CD4-positive, alpha-beta memory T cell (primary cell): ENCODE measurements at regions not wholly inside any gene's neighbourhood (a gene's known extent, or its start where the extent isn't known, plus 50 kb on each side); places are given as distances from the start of the nearest gene placed in this dataset.

Source experiments
- CTCF ChIA-PET: fragments of 350-600 bp; sonication (Branson Sonifier 250); formaldehyde crosslinking; loops from one replicate; lab custom pipeline; 2021; ENCODE audit warnings: inconsistent platforms; ENCODE audit not compliant: partially characterized antibody; lab: Charles Lee
- POLR2A ChIA-PET: fragments of 350-600 bp; sonication (Branson Sonifier 250); formaldehyde crosslinking; loops from one replicate; lab custom pipeline; 2021; ENCODE audit not compliant: partially characterized antibody; lab: Charles Lee
- DNase-seq, 5 donors: peaks; one replicate each; pipeline versions ENCODE4 v3.0.0 to v3.0.0-alpha.2; 2020 to 2022; ENCODE audit warnings: mixed read lengths in 1 of 5
- H3K27ac ChIP-seq: one replicate; pipeline ENCODE4 v1.7.0; 2013; ENCODE audit warnings: low read depth, low read length
- H3K27me3 ChIP-seq: 2 replicates; pipeline ENCODE4 v1.7.0; 2013; ENCODE audit warnings: mild to moderate bottlenecking, low read length, moderate library complexity; ENCODE audit not compliant: insufficient read depth
- H3K36me3 ChIP-seq: 2 replicates; pipeline ENCODE4 v1.7.0; 2013; ENCODE audit warnings: mild to moderate bottlenecking, low read length, moderate library complexity; ENCODE audit not compliant: insufficient read depth
- H3K4me1 ChIP-seq: 2 replicates; pipeline ENCODE4 v1.7.0; 2013; ENCODE audit warnings: mild to moderate bottlenecking, low read length, moderate library complexity; ENCODE audit not compliant: insufficient read depth
- H3K4me3 ChIP-seq, 2 donors: one replicate each; pipeline ENCODE4 v1.7.0; 2013; ENCODE audit warnings: low read length in 2 of 2, mild to moderate bottlenecking in 1 of 2
- H3K9me3 ChIP-seq, 2 donors: one replicate each; pipeline ENCODE4 v1.7.0; 2013; ENCODE audit warnings: low read length in 2 of 2, control low read depth in 1 of 2; ENCODE audit not compliant: control insufficient read depth in 1 of 2
- H3K27ac Mint-ChIP-seq, 7 donors: one replicate each; pipeline ENCODE4 v1.8.0; 2020 to 2021; ENCODE audit warnings: mixed read lengths in 7 of 7, mild to moderate bottlenecking in 6 of 7, inconsistent platforms in 3 of 7, moderate library complexity in 3 of 7
- H3K27me3 Mint-ChIP-seq, 2 donors: one replicate each; pipeline ENCODE4 v1.8.0; 2020 to 2021; ENCODE audit warnings: mixed read lengths in 2 of 2
- H3K36me3 Mint-ChIP-seq, 2 donors: one replicate each; pipeline ENCODE4 v1.8.0; 2020 to 2021; ENCODE audit warnings: mixed read lengths in 2 of 2, inconsistent platforms in 1 of 2, mild to moderate bottlenecking in 1 of 2
- H3K4me1 Mint-ChIP-seq, 4 donors: one replicate each; pipeline ENCODE4 v1.8.0; 2020 to 2021; ENCODE audit warnings: mixed read lengths in 4 of 4, mild to moderate bottlenecking in 1 of 4
- H3K4me3 Mint-ChIP-seq, 8 donors: one replicate each; pipeline ENCODE4 v1.8.0; 2020 to 2021; ENCODE audit warnings: mixed read lengths in 8 of 8, mild to moderate bottlenecking in 7 of 8, moderate library complexity in 6 of 8, inconsistent platforms in 3 of 8
- H3K9me3 Mint-ChIP-seq, 8 donors: one replicate each; pipeline ENCODE4 v1.8.0; 2020 to 2021; ENCODE audit warnings: mixed read lengths in 8 of 8, mild to moderate bottlenecking in 5 of 8, inconsistent platforms in 3 of 8, moderate library complexity in 1 of 8
- intact Hi-C: fragments of 100-400 bp; cut with micrococcal nuclease; formaldehyde crosslinking; loops from one replicate; pipeline ENCODE4 v1.15.1; 2023

DNA sequence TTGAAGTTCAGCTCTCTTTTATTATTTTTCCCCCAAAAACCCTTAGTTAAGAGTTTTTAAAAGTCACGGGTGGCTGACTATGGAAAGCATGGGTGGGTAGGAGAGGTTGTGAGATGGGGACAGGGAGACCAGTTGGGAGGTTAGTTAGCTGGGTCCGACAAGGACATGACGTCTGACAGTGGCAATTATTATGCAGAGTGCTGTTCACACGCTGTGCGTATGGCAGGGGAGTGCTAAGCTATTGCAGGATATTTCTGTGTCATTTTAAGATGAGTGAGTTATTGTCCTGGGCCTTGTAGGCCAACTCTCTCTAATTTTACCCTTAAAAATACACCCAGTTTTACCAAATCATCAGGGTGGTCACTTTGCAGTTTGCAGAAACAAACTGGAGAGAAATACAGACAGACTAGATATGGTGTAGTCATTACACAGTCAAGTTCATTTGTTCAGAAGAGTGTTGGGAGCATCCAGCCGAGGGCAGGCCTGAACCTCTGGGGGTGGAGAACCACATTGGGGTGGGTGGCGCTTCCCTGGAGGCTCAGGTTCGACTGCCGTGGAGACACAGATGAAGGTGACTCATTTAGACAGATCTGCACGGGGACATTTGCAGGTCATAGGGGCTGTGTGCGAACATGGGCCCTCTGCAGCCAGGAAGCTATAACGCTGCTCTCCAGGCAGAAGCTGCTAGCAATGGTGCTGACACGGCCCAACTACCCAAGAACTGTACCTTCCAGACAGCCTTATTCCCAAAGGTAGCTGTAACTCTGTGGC lies 307.6 kb downstream of the QKI start:
- Histone ChIP-seq H3K4me1 (no peaks in the 10 kb centered on the region), H3K27me3 (no peaks in the 10 kb centered on the region), H3K4me3 (no peak overlapping the region), H3K27ac (no peak overlapping the region), H3K9me3 (no peaks in the 10 kb centered on the region), H3K36me3 (no peaks in the 10 kb centered on the region)
- DNase-seq = no peak
- no peak overlapping the region for H3K27ac Mint-ChIP-seq
- ChIA-PET POLR2A (no interaction called here), CTCF (no interaction called here)
- H3K9me3 Mint-ChIP-seq = no peaks in the 10 kb centered on the region
- H3K4me1 Mint-ChIP-seq = peaks cover 0 to under 1% (median 0%) of the 10 kb centered on the region in 4 donors
- H3K4me3 Mint-ChIP-seq = no peak overlapping the region
- peaks cover under 1 to 2% of the 10 kb centered on the region in 2 donors for H3K27me3 Mint-ChIP-seq
- H3K36me3 Mint-ChIP-seq = no peaks in the 10 kb centered on the region
- intact Hi-C loops = no loop called here

DNA sequence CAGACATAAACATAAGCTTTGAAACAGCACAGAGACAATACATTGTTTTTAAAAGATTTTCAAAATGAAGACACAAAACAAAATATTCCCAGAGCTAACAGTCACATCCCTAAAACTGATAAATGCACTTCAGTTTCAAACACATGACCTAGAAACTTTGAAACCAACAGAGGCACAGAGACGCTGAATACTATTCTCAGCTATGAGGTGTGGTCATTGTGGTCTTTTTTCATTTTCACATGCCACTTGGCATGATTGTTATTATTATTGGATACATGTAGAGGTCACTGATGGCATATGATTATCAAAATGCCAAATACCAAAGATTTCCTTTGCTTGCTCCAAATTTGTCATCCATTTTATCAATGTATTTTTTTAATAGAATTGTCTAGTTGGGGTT lies 306.9 kb downstream of the QKI start:
- peaks cover 0 to 2% (median 0%) of the 10 kb centered on the region in 4 donors for H3K4me1 Mint-ChIP-seq
- Histone ChIP-seq H3K4me1 (no peaks in the 10 kb centered on the region), H3K27me3 (no peaks in the 10 kb centered on the region), H3K9me3 (no peaks in the 10 kb centered on the region), H3K27ac (no peak overlapping the region), H3K36me3 (no peaks in the 10 kb centered on the region), H3K4me3 (no peak overlapping the region)
- no peak for DNase-seq
- peaks cover 3 to 4% of the 10 kb centered on the region in 2 donors for H3K27me3 Mint-ChIP-seq
- POLR2A ChIA-PET = no interaction called here
- no peaks in the 10 kb centered on the region for H3K9me3 Mint-ChIP-seq
- CTCF ChIA-PET = no interaction called here
- no peak overlapping the region for H3K4me3 Mint-ChIP-seq
- no peaks in the 10 kb centered on the region for H3K36me3 Mint-ChIP-seq
- no peak overlapping the region for H3K27ac Mint-ChIP-seq
- intact Hi-C loops = no loop called here

GRCh38 chr6:163720460-163721235 lies 306.1 kb downstream of the QKI start:
- Mint-ChIP-seq H3K9me3 (peaks cover 0 to 1% (median 0%) of the 10 kb centered on the region in 8 donors), H3K4me3 (no peak overlapping the region), H3K4me1 (peaks cover 0 to 2% (median 0%) of the 10 kb centered on the region in 4 donors), H3K27me3 (peaks cover 3 to 4% of the 10 kb centered on the region in 2 donors), H3K27ac (no peak overlapping the region), H3K36me3 (no peaks in the 10 kb centered on the region)
- CTCF ChIA-PET = no interaction called here
- no peak overlapping the region for H3K4me3 ChIP-seq
- no peak overlapping the region for H3K27ac ChIP-seq
- intact Hi-C loops = no loop called here
- H3K27me3 ChIP-seq = no peaks in the 10 kb centered on the region
- H3K4me1 ChIP-seq = no peaks in the 10 kb centered on the region
- H3K9me3 ChIP-seq = no peaks in the 10 kb centered on the region
- no peak for DNase-seq
- no peaks in the 10 kb centered on the region for H3K36me3 ChIP-seq
- POLR2A ChIA-PET = no interaction called here

DNA sequence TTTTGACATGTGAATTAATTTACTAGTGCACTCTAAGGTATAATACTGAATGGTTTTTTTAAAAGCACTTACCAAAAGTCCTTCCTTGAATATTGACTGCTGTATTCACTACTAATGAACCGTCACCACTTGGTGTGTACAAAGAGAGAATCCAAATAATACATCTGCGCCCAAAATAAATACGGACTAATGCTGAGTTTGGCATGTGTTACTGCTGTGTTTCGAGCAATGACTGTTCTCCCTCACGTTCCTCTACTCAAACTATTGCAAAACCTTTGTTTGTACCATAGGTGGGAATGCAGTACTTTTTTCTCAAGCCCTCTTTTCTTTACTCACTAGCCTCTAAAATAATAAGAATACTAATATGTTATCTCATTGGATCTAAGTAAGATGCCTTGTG lies 305.5 kb downstream of the QKI start:
- Histone ChIP-seq H3K36me3 (no peaks in the 10 kb centered on the region), H3K27me3 (no peaks in the 10 kb centered on the region), H3K27ac (no peak overlapping the region), H3K4me1 (no peaks in the 10 kb centered on the region), H3K9me3 (no peaks in the 10 kb centered on the region), H3K4me3 (no peak overlapping the region)
- no peak for DNase-seq
- Mint-ChIP-seq H3K4me3 (no peak overlapping the region), H3K36me3 (no peaks in the 10 kb centered on the region), H3K27ac (no peak overlapping the region), H3K4me1 (peaks cover 0 to 2% (median 0%) of the 10 kb centered on the region in 4 donors), H3K27me3 (peaks cover 3 to 4% of the 10 kb centered on the region in 2 donors), H3K9me3 (peaks cover 0 to 1% (median 0%) of the 10 kb centered on the region in 8 donors)
- ChIA-PET CTCF (no interaction called here), POLR2A (no interaction called here)
- intact Hi-C loops = no loop called here

- H3K4me1 Mint-ChIP-seq = peaks cover 0 to 2% (median 0%) of the 10 kb centered on the region in 4 donors
- intact Hi-C loops = no loop called here
These were observed 304.7 kb downstream of the QKI start for GRCh38 chr6:163719028-163719742.

DNA sequence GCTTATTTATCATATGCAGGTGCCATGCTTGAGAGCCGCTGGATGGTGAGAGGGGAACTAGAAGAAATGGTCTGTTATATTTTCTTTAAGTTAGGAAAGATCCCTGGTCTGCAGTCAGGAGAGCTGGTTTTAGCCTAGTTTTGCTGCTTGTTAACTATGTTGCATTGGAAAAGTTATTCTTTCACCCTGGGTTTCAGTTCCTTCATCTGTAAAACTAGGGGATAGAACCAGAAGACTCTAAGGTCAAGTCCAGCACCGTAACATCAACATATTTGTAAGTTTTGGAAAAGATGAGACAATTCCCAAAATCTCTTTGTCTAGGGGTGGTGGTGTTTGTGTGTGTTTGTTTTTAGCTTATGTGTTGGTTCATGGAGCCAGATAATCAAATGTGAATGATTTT lies 304.0 kb downstream of the QKI start:
- no peaks in the 10 kb centered on the region for H3K36me3 Mint-ChIP-seq
- H3K4me1 Mint-ChIP-seq = peaks cover 0 to 2% (median 0%) of the 10 kb centered on the region in 4 donors
- Histone ChIP-seq H3K4me3 (no peak overlapping the region), H3K9me3 (no peaks in the 10 kb centered on the region), H3K4me1 (no peaks in the 10 kb centered on the region), H3K36me3 (no peaks in the 10 kb centered on the region), H3K27ac (no peak overlapping the region), H3K27me3 (no peaks in the 10 kb centered on the region)
- DNase-seq = no peak
- no peak overlapping the region for H3K27ac Mint-ChIP-seq
- no peak overlapping the region for H3K4me3 Mint-ChIP-seq
- ChIA-PET CTCF (no interaction called here), POLR2A (no interaction called here)
- intact Hi-C loops = no loop called here
- peaks cover 0 to 1% (median 0%) of the 10 kb centered on the region in 8 donors for H3K9me3 Mint-ChIP-seq
- peaks cover 4 to 5% of the 10 kb centered on the region in 2 donors for H3K27me3 Mint-ChIP-seq

More at GRCh38 chr6:163719028-163719742, 304.7 kb downstream of the QKI start:
- Histone ChIP-seq H3K9me3 (no peaks in the 10 kb centered on the region), H3K27me3 (no peaks in the 10 kb centered on the region), H3K4me1 (no peaks in the 10 kb centered on the region), H3K36me3 (no peaks in the 10 kb centered on the region), H3K4me3 (no peak overlapping the region), H3K27ac (no peak overlapping the region)
- ChIA-PET POLR2A (no interaction called here), CTCF (no interaction called here)
- H3K27ac Mint-ChIP-seq = no peak overlapping the region
- no peak for DNase-seq
- no peaks in the 10 kb centered on the region for H3K36me3 Mint-ChIP-seq
- peaks cover 0 to 1% (median 0%) of the 10 kb centered on the region in 8 donors for H3K9me3 Mint-ChIP-seq
- no peak overlapping the region for H3K4me3 Mint-ChIP-seq
- peaks cover 4 to 5% of the 10 kb centered on the region in 2 donors for H3K27me3 Mint-ChIP-seq
